ENCODE measurements at regions not wholly inside any gene's neighbourhood (a gene's known extent, or its start where the extent isn't known, plus 50 kb on each side); places are given as distances from the start of the nearest gene placed in this dataset.

- Histone ChIP-seq H2AFZ (ENCODE audit: low read length) (0 out of 2 replicates have a peak overlapping the region, but pooled peaks have one; percentile 45), H3K18ac (ENCODE audit: extremely low read depth, low read length) (0 out of 2 replicates have a peak overlapping the region, but pooled peaks have one; percentile 53), H3K4me3 (ENCODE audit: extremely low read depth in 1 of 4, insufficient read depth in 2 of 4, low read depth in 3 of 4, low read length in 4 of 4) (no peak overlapping the region), H3K9ac (replicated peaks in 1 of 4; ENCODE audit: extremely low read depth in 1 of 4, low read depth in 3 of 4, low read length in 3 of 4) (no peak overlapping the region), H4K91ac (replicated peaks; ENCODE audit: insufficient read length, low read length) (no peak overlapping the region), H3K4me2 (ENCODE audit: insufficient read depth in 1 of 2, low read depth in 2 of 2, low read length in 2 of 2) (no peak overlapping the region; a peak in 1 of 4 replicates), H3K23ac (ENCODE audit: insufficient read length) (no peak overlapping the region), H3K56ac (replicated peaks; ENCODE audit: insufficient read length, low read depth, low read length) (no peak overlapping the region), H3K27ac (ENCODE audit: low read depth, low read length) (no peak overlapping the region), H4K8ac (ENCODE audit: extremely low read depth, insufficient read depth, low read length) (no peak overlapping the region), H2AK5ac (ENCODE audit: low read depth, low read length) (peak overlapping the region; percentile 30; the same call in 1 of the 2 replicates), H3K14ac (ENCODE audit: insufficient read length) (no peak overlapping the region), H2BK5ac (ENCODE audit: low read depth, low read length) (no peak overlapping the region), H3K4ac (replicated peaks; ENCODE audit: insufficient read length, low read depth, low read length) (no peak overlapping the region), H2BK20ac (ENCODE audit: low read length) (0 out of 2 replicates have a peak overlapping the region, but pooled peaks have one; percentile 72), H3K79me2 (ENCODE audit: control insufficient read depth in 1 of 2, insufficient read depth in 2 of 2, low read length in 2 of 2) (no peaks in the 10 kb centered on the region), H3K4me1 (replicated peaks in 1 of 4; ENCODE audit: control insufficient read depth in 3 of 4, insufficient read depth in 4 of 4, low read length in 3 of 4) (peaks cover 0 to 5% (median 2%) of the 10 kb centered on the region in 4 experiments; a peak in 1 of 7 replicates), H4K20me1 (replicated peaks in 1 of 2; ENCODE audit: control insufficient read depth in 1 of 2, insufficient read depth in 2 of 2, low read length in 2 of 2) (no peaks in the 10 kb centered on the region), H3K9me3 (ENCODE audit: insufficient read depth in 2 of 2, low read depth in 1 of 2, low read length in 1 of 2) (peaks cover 0 to 6% of the 10 kb centered on the region in 2 experiments; a peak in 2 of 4 replicates), H3K27me3 (replicated peaks in 1 of 4; ENCODE audit: control insufficient read depth in 3 of 4, extremely low read depth in 1 of 4, insufficient read depth in 3 of 4, low read length in 3 of 4) (no peaks in the 10 kb centered on the region), H2BK12ac (ENCODE audit: low read depth, low read length) (no peak overlapping the region), H2BK15ac (ENCODE audit: low read length) (no peak overlapping the region), H3K79me1 (ENCODE audit: low read depth, low read length) (no peaks in the 10 kb centered on the region), H2BK120ac (replicated peaks; ENCODE audit: low read depth, low read length) (no peak overlapping the region), H3K36me3 (ENCODE audit: control insufficient read depth in 2 of 4, insufficient read depth in 4 of 4, low read length in 3 of 4) (no peaks in the 10 kb centered on the region; a peak in 1 of 8 replicates), H3K23me2 (ENCODE audit: low read depth, low read length) (no peaks in the 10 kb centered on the region), H4K5ac (ENCODE audit: insufficient read length, low read depth, low read length) (no peak overlapping the region)
- DNase-seq (ENCODE audit: low read depth in 1 of 2, low spot score in 2 of 2) (no peak), FAIRE-seq (peak; percentile 48)
- POLR2A ChIA-PET (ENCODE audit: partially characterized antibody): no interaction called here
- WGBS, 2 experiments (ENCODE audit: extremely low coverage in 1 of 2, insufficient coverage in 1 of 2, insufficient read length in 1 of 2, insufficient replicate concordance in 2 of 2, low coverage in 1 of 2, low lambda C conversion rate in 2 of 2, missing lambda C conversion rate in 1 of 2): 85% methylated on average over 10 of the region's 10 CpGs; no CpG with 5 or more reads in 1 of the 2 experiments
- CTCF ChIA-PET (ENCODE audit: partially characterized antibody): interaction anchor here (1.0 to 1.6 kb wide), 2 partner anchors 16 to 20 kb away, joined by 3 read pairs; no protein-coding TSS in a partner anchor
- no peak for TF ChIP-seq ASH2L (IDR thresholded peaks at IDR 0.05; ENCODE audit: low read length)
- TF ChIP-seq SIN3A (conservative IDR thresholded peaks at IDR 0.05 in 1 of 2, IDR thresholded peaks at IDR 0.05 in 1 of 2; ENCODE audit: low read depth in 1 of 2, low read length in 2 of 2): no peak
These were observed 324.5 kb upstream of the EPHA4 start for GRCh38 chr2:221896505-221897151.

Data from H1 (cell line).